ENCODE measurements at regions not wholly inside any gene's neighbourhood (a gene's known extent, or its start where the extent isn't known, plus 50 kb on each side); places are given as distances from the start of the nearest gene placed in this dataset.

GRCh38 chr12:127297327-127297726 is 969.6 kb upstream of the TMEM132C start:
- TF ChIP-seq CTCF (IDR thresholded peaks at IDR 0.05) (no peak), POLR2A (IDR thresholded peaks at IDR 0.05) (no peak)

All from heart left ventricle (tissue), 13 donors.